Limb (tissue), 2 donors: ENCODE measurements at regions not wholly inside any gene's neighbourhood (a gene's known extent, or its start where the extent isn't known, plus 50 kb on each side); places are given as distances from the start of the nearest gene placed in this dataset.

Source experiments
- DNase-seq, 2 donors: peaks; one replicate each; pipeline ENCODE4 v3.0.0-alpha.2; 2016; ENCODE audit errors: extremely low spot score in 2 of 2

GRCh38 chr18:61244632-61245031 is 88.6 kb upstream of the CDH20 start:
- DNase-seq = no peak

GRCh38 chr18:61245276-61245675 is 88.0 kb upstream of the CDH20 start:
- DNase-seq = no peak

DNA sequence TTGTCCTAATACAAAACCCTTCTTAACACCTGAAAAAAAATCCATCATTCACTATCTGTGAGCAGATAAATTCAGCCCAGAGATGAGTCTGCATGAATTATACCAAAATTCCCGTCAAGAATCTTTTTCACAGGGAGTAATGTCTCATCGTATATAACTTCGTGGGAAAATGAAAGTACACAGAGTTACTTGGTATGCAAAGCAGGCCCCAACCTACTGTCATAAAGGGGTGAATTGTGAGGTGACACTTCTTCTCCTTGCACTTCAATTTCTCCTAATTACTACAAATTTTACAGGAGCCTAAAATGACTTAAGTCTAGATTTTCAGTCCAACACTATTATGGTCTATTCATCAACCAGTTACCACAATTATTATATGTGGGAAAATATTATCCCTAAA is 84.6 kb upstream of the CDH20 start:
- no peak for DNase-seq

DNA sequence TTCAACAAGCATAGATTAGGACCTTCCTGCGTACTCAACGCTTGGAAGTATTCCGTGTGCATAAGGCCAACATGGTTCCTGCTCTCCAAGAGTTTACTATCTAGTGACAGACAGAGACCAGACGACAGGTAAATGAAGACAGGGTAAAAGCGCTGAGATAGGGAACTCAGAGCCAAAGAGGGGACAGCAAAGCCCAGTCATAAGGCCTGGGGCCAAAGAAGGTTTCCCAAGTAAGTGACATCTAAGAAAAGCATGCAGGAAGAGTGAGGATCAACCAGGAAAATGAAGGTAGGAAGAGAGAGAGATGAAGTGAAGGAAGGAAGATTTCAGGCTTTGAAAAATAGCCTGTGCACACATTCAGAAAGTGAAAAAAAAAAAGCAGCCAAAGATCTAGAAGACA is 76.9 kb upstream of the CDH20 start:
- DNase-seq = no peak

GRCh38 chr18:61261870-61262269 is 71.4 kb upstream of the CDH20 start:
- DNase-seq = no peak

- no peak for DNase-seq
These were observed 60.4 kb upstream of the CDH20 start for GRCh38 chr18:61272793-61273192.

- DNase-seq = no peak
These were observed 59.7 kb upstream of the CDH20 start for GRCh38 chr18:61273533-61273932.

DNA sequence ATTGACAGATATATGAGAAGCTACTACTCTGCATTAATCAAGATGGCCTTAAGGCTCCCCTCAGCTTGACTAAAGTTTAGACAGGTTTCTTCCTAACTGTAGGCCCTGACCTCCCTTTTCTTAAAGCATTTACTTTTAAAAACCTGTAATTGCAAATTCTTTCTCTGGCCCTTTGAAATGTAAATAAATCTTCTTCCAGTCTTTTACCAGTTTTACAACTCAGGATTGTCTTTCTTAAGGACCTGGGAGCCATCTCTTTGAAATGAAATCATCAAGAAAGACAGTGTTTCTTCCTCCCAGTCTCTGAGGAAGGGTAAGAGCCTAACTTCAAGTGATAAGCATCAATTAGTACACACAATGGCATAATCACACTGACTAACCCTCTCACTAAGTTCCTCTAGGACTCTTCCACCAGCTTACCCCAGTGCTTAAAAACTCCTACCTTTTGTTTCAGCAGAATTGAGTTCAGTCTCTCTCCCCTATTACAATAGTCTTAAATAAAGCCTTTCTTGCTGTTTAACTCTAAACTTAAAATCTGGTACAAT is 58.7 kb upstream of the CDH20 start:
- no peak for DNase-seq

GRCh38 chr18:61277808-61278207 is 55.4 kb upstream of the CDH20 start:
- DNase-seq = no peak

DNA sequence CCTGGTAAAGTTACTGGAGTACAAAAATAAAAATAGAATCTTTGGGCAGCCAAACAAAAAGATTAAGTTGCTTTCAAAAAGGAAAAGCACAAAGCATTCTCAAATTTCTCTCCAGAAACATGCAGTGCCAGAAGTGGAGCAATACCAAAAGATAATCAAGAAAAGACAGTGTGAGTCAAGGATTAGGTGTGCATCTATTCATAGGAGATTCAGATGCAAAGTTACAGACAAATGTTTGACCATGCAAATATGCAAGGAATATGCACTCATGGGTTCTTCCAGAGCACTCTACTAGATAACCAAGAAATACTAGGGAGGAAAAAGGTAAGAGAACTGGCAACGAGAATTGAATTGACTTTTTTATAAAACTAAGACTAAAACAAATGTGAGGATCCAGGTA is 51.8 kb upstream of the CDH20 start:
- no peak for DNase-seq

GRCh38 chr18:61282926-61283325 is 50.3 kb upstream of the CDH20 start:
- DNase-seq = no peak
